ENCODE measurements at regions not wholly inside any gene's neighbourhood (a gene's known extent, or its start where the extent isn't known, plus 50 kb on each side); places are given as distances from the start of the nearest gene placed in this dataset.
"Not testable (repeated sequence)": the region's sequence is repeated elsewhere in the genome, so short reads cannot be mapped to it uniquely, and the experiment has no call there.

- POLR2A ChIA-PET = no interaction called here
- no peaks in the 10 kb centered on the region for H3K9me3 ChIP-seq (ENCODE audit: low read length)
- ATAC-seq = no peak
- DNase-seq (ENCODE audit: low spot score) = no peak
- no peak overlapping the region for H3K4me3 ChIP-seq (replicated peaks in 1 of 3; ENCODE audit: insufficient read depth in 1 of 3, low read depth in 2 of 3, low read length in 3 of 3)
- H2AFZ ChIP-seq (ENCODE audit: low read length) = no peak overlapping the region
- intact Hi-C loops (cut with micrococcal nuclease; ENCODE audit: unreplicated experiment) (no loop called here), in situ Hi-C loops (cut with HindIII; ENCODE audit: extremely low pct_ligation_motif_present, low pct_unique_long_range_greater_than_20kb) (no loop called here)
- no peaks in the 10 kb centered on the region for H3K79me2 ChIP-seq (ENCODE audit: insufficient read depth, low read length)
- no peak for FAIRE-seq
- H4K20me1 ChIP-seq (ENCODE audit: insufficient read depth, low read length) = no peaks in the 10 kb centered on the region
- whole genome bisulfite sequencing (ENCODE audit: low lambda C conversion rate) = 2% methylated on average over 3 of the region's 3 CpGs
- TF ChIP-seq HOXA3 (CRISPR knock-in tag; IDR thresholded peaks at IDR 0.05) (no peak), HMGXB3 (CRISPR knock-in tag; IDR thresholded peaks at IDR 0.05; ENCODE audit: borderline replicate concordance) (no peak)
- no peak overlapping the region for H3K27ac ChIP-seq (ENCODE audit: extremely low read length, insufficient read depth, low read length)
- BruUV-seq (replicated peaks) = no TSS peak
- H3K9ac ChIP-seq (ENCODE audit: insufficient read depth, low read depth, low read length) = no peak overlapping the region
- CTCF ChIA-PET (ENCODE audit: low intra/inter-chr PET ratio, low total read pairs) = no interaction called here
- H3K36me3 ChIP-seq (replicated peaks in 1 of 2; ENCODE audit: control insufficient read depth in 1 of 2, insufficient read depth in 2 of 2, low read length in 2 of 2) = no peaks in the 10 kb centered on the region
- H3K4me1 ChIP-seq (ENCODE audit: insufficient read depth, low read length) = no peaks in the 10 kb centered on the region
- H3K4me2 ChIP-seq (ENCODE audit: low read depth, low read length) = no peak overlapping the region
- H3K27me3 ChIP-seq (ENCODE audit: control insufficient read depth in 1 of 2, insufficient read depth in 2 of 2, low read length in 2 of 2) = 0 out of 5 replicates have a peak, but pooled peaks cover 0 to 2% of the 10 kb centered on the region in 2 experiments
These were observed 174.5 kb downstream of the CD83 start for GRCh38 chr6:14292119-14292518.

GRCh38 chr6:14294270-14294951 is 176.8 kb downstream of the CD83 start:
- H3K79me2 ChIP-seq (ENCODE audit: insufficient read depth, low read length) = no peaks in the 10 kb centered on the region
- H3K27me3 ChIP-seq (ENCODE audit: control insufficient read depth in 1 of 2, insufficient read depth in 2 of 2, low read length in 2 of 2) = 0 out of 5 replicates have a peak, but pooled peaks cover 0 to 2% of the 10 kb centered on the region in 2 experiments
- FAIRE-seq (no peak), ATAC-seq (no peak), DNase-seq (ENCODE audit: low spot score) (no peak)
- no peak overlapping the region for H3K4me3 ChIP-seq (replicated peaks in 1 of 3; ENCODE audit: insufficient read depth in 1 of 3, low read depth in 2 of 3, low read length in 3 of 3)
- ChIA-PET POLR2A (no interaction called here), CTCF (ENCODE audit: low intra/inter-chr PET ratio, low total read pairs) (no interaction called here)
- no TSS peak for BruUV-seq (replicated peaks)
- H4K20me1 ChIP-seq (ENCODE audit: insufficient read depth, low read length) = no peaks in the 10 kb centered on the region
- in situ Hi-C loops (cut with HindIII; ENCODE audit: extremely low pct_ligation_motif_present, low pct_unique_long_range_greater_than_20kb) = no loop called here
- no peak overlapping the region for H3K9ac ChIP-seq (ENCODE audit: insufficient read depth, low read depth, low read length)
- TF ChIP-seq ZNF253 (CRISPR knock-in tag; IDR thresholded peaks at IDR 0.05; ENCODE audit: borderline replicate concordance) (no peak), ZFY (CRISPR knock-in tag; IDR thresholded peaks at IDR 0.05) (no peak), ZFP1 (CRISPR knock-in tag; IDR thresholded peaks at IDR 0.05) (no peak), RFX1 (IDR thresholded peaks at IDR 0.05) (no peak), TFAP4 (IDR thresholded peaks at IDR 0.05; ENCODE audit: borderline replicate concordance, low read depth) (no peak)
- intact Hi-C loops (cut with micrococcal nuclease; ENCODE audit: unreplicated experiment) = no loop called here
- WGBS (ENCODE audit: low lambda C conversion rate) = 10% methylated on average over 4 of the region's 4 CpGs
- H3K4me2 ChIP-seq (ENCODE audit: low read depth, low read length) = no peak overlapping the region
- no peak overlapping the region for H2AFZ ChIP-seq (ENCODE audit: low read length)
- no peaks in the 10 kb centered on the region for H3K36me3 ChIP-seq (replicated peaks in 1 of 2; ENCODE audit: control insufficient read depth in 1 of 2, insufficient read depth in 2 of 2, low read length in 2 of 2)
- no peaks in the 10 kb centered on the region for H3K4me1 ChIP-seq (ENCODE audit: insufficient read depth, low read length)
- no peak overlapping the region for H3K27ac ChIP-seq (ENCODE audit: extremely low read length, insufficient read depth, low read length)
- H3K9me3 ChIP-seq (ENCODE audit: low read length) = no peaks in the 10 kb centered on the region

- CTCF ChIA-PET (ENCODE audit: low intra/inter-chr PET ratio, low total read pairs); POLR2A ChIA-PET; intact Hi-C loops (cut with micrococcal nuclease; ENCODE audit: unreplicated experiment): not testable (repeated sequence)
These were observed 179.1 kb downstream of the CD83 start for GRCh38 chr6:14296698-14297097.

More at GRCh38 chr6:14296698-14297097, 179.1 kb downstream of the CD83 start:
- H3K36me3 ChIP-seq (replicated peaks in 1 of 2; ENCODE audit: control insufficient read depth in 1 of 2, insufficient read depth in 2 of 2, low read length in 2 of 2); H3K4me3 ChIP-seq (replicated peaks in 1 of 3; ENCODE audit: insufficient read depth in 1 of 3, low read depth in 2 of 3, low read length in 3 of 3); BruUV-seq (replicated peaks); FAIRE-seq; H3K27ac ChIP-seq (ENCODE audit: extremely low read length, insufficient read depth, low read length); H4K20me1 ChIP-seq (ENCODE audit: insufficient read depth, low read length); in situ Hi-C loops (cut with HindIII; ENCODE audit: extremely low pct_ligation_motif_present, low pct_unique_long_range_greater_than_20kb); H3K9me3 ChIP-seq (ENCODE audit: low read length); H3K79me2 ChIP-seq (ENCODE audit: insufficient read depth, low read length); H3K9ac ChIP-seq (ENCODE audit: insufficient read depth, low read depth, low read length); DNase-seq (ENCODE audit: low spot score); H3K4me1 ChIP-seq (ENCODE audit: insufficient read depth, low read length); ATAC-seq; H3K4me2 ChIP-seq (ENCODE audit: low read depth, low read length); H2AFZ ChIP-seq (ENCODE audit: low read length); H3K27me3 ChIP-seq (ENCODE audit: control insufficient read depth in 1 of 2, insufficient read depth in 2 of 2, low read length in 2 of 2): not testable (repeated sequence)
- 60% methylated on average over 6 of the region's 6 CpGs for WGBS (ENCODE audit: low lambda C conversion rate)

All from HepG2 (cell line).